Fibroblast of pulmonary artery (primary cell): ENCODE measurements at regions not wholly inside any gene's neighbourhood (a gene's known extent, or its start where the extent isn't known, plus 50 kb on each side); places are given as distances from the start of the nearest gene placed in this dataset.
"Not testable (repeated sequence)": the region's sequence is repeated elsewhere in the genome, so short reads cannot be mapped to it uniquely, and the experiment has no call there.

Experiments used
- DNase-seq: peaks from one replicate; pipeline ENCODE4 v3.0.0-alpha.2; 2010; ENCODE audit warnings: low read depth
- H3K4me3 ChIP-seq: replicated peaks from 2 replicates; pipeline ENCODE4 v1.5.1; 2011; ENCODE audit warnings: low read depth, mild to moderate bottlenecking, control low read depth, low read length, moderate library complexity
- TF ChIP-seq, protein P1 (sequence below): IDR thresholded peaks from 2 replicates; pipeline ENCODE4 v1.5.1; 2011; ENCODE audit warnings: mild to moderate bottlenecking, control low read depth, low read length, inconsistent platforms; ENCODE audit errors: missing control alignments

DNA sequence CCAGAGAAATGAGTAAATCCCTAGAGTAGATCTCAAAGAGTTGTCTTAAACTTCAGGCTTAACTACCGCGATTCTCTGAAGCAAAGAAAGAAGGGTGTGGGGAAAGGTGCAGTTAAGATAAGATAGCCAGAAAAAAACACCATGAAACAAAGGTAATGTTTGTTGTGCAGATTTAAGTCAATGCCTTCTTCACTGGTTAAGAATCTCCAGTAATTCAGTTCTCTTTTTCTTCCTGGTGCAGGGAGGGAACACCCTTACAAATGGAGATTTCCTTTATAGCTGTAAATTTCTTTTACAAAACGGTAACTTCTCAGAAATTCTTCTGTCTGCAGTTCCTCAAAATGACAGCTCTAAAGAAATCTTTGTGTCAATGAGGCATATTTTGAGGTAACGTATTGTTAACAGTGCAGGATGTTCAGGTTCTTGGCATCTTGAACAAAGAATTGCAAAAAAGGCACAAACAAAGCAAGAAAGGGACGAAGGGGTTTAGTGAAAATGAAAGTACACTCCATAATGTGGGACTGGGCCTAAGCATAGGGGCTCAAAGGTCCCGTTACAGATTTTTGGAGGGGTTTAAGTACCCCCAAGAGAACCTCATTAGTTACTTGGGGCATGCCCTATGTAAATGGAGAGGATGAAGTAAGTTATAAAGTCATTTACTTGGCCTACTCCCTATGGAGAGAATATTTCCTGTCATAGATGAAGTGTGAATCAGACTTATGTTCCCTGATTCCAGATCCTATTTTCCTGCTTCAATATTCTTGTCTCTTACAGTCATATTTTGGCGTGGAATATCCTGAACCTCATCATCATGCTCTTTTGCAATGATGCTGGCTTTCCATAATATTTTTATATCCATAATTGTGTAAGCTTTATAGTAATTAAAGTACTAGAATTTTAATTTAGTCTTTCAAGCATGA lies 492.0 kb downstream of the PCDH11X start:
- DNase-seq = no peak
- TF ChIP-seq, protein P1, sequence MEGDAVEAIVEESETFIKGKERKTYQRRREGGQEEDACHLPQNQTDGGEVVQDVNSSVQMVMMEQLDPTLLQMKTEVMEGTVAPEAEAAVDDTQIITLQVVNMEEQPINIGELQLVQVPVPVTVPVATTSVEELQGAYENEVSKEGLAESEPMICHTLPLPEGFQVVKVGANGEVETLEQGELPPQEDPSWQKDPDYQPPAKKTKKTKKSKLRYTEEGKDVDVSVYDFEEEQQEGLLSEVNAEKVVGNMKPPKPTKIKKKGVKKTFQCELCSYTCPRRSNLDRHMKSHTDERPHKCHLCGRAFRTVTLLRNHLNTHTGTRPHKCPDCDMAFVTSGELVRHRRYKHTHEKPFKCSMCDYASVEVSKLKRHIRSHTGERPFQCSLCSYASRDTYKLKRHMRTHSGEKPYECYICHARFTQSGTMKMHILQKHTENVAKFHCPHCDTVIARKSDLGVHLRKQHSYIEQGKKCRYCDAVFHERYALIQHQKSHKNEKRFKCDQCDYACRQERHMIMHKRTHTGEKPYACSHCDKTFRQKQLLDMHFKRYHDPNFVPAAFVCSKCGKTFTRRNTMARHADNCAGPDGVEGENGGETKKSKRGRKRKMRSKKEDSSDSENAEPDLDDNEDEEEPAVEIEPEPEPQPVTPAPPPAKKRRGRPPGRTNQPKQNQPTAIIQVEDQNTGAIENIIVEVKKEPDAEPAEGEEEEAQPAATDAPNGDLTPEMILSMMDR = no peak
- no peak overlapping the region for H3K4me3 ChIP-seq

DNA sequence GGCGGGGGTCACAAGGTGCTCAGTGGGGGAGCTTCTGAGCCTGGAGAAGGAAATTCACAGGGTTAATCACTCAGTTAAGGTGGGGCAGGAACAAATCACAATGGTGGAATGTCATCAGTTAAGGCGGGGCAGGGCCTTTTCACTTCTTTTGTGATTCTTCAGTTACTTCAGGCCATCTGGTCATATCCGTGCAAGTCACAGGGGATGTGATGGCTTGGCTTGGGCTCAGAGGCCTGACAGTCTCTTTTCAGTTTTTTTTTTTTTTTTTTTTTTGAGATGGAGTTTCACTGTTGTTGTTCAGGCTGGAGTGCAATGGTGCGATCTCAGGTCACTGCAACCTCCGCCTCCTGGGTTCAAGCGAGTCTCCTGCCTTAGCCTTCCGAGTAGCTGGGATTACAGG lies 499.4 kb downstream of the PCDH11X start:
- H3K4me3 ChIP-seq, DNase-seq: not testable (repeated sequence)

DNA sequence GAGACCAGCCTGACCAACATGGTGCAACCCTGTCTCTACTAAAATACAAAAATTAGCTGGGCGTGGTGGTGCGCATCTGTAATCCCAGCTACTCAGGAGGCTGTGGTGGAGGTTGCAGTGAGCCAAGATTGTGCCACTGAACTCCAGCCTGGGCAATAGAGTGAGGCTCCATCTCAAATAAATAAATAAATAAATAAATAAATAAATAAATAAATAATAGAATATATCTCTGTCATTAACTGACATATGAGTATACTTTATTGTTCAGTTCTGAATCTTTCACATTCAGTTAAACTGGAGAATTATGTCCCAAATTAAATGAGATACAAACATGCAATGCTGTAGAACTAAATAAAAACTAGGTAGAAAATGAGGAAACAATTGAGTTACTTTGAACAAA lies 501.2 kb downstream of the PCDH11X start:
- not testable (repeated sequence) for H3K4me3 ChIP-seq, DNase-seq

DNA sequence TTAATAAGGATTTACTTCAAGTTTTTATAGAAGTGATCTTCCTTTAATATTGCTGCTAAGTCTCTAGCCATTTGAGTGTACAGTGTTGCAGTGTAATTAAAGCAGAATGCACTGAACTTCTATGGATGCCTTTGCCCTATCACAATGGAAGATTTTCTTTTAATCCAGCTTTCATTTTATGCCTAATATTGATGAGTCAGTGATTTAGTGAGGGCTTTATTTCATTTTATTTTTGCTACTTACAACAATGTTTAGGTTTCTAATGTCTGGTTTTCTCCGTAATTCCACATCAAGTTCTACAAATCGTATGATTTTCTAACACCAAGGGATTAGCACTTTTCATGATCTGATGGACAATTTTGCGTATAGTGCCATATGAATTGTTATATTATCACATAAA lies 504.1 kb downstream of the PCDH11X start:
- H3K4me3 ChIP-seq = no peak overlapping the region
- TF ChIP-seq, protein P1 = no peak
- DNase-seq = no peak

DNA sequence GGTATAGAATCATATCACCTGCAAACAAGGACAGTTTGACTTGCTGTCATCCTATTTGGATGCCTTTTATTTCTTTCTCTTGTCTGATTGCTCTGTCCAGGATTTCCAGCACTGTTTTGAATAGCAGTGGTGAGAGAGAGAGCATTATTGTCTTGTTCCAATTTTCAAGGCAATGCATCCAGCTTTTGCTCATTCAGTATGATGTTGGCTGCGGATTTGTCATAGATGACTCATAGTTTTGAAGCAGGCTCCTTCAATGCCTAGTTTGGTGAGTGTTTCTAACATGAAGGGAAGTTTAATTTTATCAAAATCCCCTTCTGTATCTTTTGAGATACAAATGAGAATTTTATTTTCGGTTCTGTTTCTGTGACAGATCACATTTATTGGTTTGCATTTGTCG lies 518.9 kb downstream of the PCDH11X start:
- not testable (repeated sequence) for H3K4me3 ChIP-seq, DNase-seq

DNA sequence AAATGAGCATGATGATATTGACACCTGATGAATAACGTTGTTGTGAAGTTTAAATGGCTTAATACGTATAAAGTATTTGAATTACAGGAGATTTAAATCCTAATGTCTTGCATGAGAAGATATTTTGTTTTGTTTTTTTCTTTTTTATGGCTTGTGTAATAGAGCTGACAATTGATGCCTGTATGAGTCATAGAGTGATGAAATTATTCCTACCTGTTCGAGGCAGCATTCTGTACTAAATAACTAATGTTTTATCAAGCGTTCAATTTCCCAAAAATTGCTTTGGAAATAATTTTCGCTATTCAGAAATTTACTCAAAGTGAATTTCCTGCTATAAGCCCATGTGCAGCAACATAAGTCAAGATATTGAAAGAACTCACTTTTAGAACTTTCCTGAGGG lies 554.0 kb downstream of the PCDH11X start:
- not testable (repeated sequence) for DNase-seq, H3K4me3 ChIP-seq

DNA sequence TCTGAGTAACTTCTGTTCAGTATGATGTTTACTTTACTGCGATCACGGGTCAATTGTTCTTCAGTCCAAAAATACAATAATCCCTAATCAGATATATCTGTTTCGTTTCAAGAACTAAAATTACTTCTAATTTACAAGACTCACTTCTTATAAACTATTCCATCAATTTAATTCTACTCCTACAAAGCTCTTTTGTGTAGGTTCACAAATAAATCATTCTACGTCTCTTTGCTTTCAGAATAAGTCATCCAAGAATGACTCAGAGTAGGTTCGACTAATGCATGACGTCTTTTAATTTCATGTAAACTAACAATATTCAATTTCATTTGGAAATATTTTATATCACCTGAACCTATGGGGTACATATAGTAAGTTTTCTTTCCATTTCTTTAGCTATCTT lies 571.9 kb downstream of the PCDH11X start:
- not testable (repeated sequence) for DNase-seq, H3K4me3 ChIP-seq

DNA sequence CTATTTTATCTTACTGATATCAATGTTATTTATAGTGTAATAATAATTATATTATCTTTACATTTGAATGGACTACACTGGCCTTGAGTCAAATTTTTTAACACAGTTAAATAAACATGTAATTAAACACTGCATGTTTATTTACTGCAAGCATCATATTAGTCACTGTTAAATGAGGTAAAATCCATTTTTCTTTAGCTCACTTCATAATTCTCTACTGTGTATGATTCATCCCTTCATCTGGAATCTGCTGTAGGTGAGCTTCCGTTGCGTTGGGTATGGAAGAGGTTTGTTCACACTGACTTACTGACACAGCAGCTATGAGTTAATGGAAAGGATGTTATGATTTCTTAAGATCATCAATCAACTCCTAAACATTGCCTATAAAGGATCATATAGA lies 572.3 kb downstream of the PCDH11X start:
- TF ChIP-seq, protein P1 = no peak
- H3K4me3 ChIP-seq = no peak overlapping the region
- DNase-seq = no peak
